ENCODE measurements at regions not wholly inside any gene's neighbourhood (a gene's known extent, or its start where the extent isn't known, plus 50 kb on each side); places are given as distances from the start of the nearest gene placed in this dataset.

GRCh38 chr2:71780162-71780561 lies 326.8 kb downstream of the DYSF start:
- Histone ChIP-seq H3F3A (replicated peaks; ENCODE audit: low read depth) (no peaks in the 10 kb centered on the region), H3K4me2 (no peak overlapping the region), H3K79me2 (replicated peaks; ENCODE audit: insufficient read depth) (no peaks in the 10 kb centered on the region), H2AFZ (no peak overlapping the region), H4K20me1 (replicated peaks; ENCODE audit: insufficient read depth) (no peaks in the 10 kb centered on the region), H3K4me3 (no peak overlapping the region), H3K27me3 (ENCODE audit: insufficient read depth) (no peaks in the 10 kb centered on the region), H3K27ac (ENCODE audit: low read depth) (no peak overlapping the region), H3K4me1 (ENCODE audit: insufficient read depth) (no peaks in the 10 kb centered on the region), H3K36me3 (ENCODE audit: insufficient read depth) (no peaks in the 10 kb centered on the region), H3K9me2 (ENCODE audit: insufficient read depth) (no peaks in the 10 kb centered on the region)
- H3K9me3 Mint-ChIP-seq, result no peaks in the 10 kb centered on the region
- DNase-seq (ENCODE audit: low spot score), result no peak
- H3K4me1 Mint-ChIP-seq, result no peaks in the 10 kb centered on the region
- H3K27me3 Mint-ChIP-seq (ENCODE audit: insufficient read depth, low read depth, poor library complexity), result peaks cover 8% of the 10 kb centered on the region
- no peak for ATAC-seq
- no peak overlapping the region for H3K4me3 Mint-ChIP-seq
- no peak overlapping the region for H3K27ac Mint-ChIP-seq
- no peaks in the 10 kb centered on the region for H3K36me3 Mint-ChIP-seq (ENCODE audit: low read depth)
- no peak for TF ChIP-seq ETS1 (IDR thresholded peaks at IDR 0.05)
- TF ChIP-seq JUNB (IDR thresholded peaks at IDR 0.05; ENCODE audit: unreplicated experiment), result no peak
- TF ChIP-seq EZH2 (IDR thresholded peaks at IDR 0.05; ENCODE audit: low read depth, unreplicated experiment), result no peak
- TF ChIP-seq CTCF (conservative IDR thresholded peaks at IDR 0.05; ENCODE audit: low read depth in 2 of 2), result no peak
- TF ChIP-seq, protein P1, sequence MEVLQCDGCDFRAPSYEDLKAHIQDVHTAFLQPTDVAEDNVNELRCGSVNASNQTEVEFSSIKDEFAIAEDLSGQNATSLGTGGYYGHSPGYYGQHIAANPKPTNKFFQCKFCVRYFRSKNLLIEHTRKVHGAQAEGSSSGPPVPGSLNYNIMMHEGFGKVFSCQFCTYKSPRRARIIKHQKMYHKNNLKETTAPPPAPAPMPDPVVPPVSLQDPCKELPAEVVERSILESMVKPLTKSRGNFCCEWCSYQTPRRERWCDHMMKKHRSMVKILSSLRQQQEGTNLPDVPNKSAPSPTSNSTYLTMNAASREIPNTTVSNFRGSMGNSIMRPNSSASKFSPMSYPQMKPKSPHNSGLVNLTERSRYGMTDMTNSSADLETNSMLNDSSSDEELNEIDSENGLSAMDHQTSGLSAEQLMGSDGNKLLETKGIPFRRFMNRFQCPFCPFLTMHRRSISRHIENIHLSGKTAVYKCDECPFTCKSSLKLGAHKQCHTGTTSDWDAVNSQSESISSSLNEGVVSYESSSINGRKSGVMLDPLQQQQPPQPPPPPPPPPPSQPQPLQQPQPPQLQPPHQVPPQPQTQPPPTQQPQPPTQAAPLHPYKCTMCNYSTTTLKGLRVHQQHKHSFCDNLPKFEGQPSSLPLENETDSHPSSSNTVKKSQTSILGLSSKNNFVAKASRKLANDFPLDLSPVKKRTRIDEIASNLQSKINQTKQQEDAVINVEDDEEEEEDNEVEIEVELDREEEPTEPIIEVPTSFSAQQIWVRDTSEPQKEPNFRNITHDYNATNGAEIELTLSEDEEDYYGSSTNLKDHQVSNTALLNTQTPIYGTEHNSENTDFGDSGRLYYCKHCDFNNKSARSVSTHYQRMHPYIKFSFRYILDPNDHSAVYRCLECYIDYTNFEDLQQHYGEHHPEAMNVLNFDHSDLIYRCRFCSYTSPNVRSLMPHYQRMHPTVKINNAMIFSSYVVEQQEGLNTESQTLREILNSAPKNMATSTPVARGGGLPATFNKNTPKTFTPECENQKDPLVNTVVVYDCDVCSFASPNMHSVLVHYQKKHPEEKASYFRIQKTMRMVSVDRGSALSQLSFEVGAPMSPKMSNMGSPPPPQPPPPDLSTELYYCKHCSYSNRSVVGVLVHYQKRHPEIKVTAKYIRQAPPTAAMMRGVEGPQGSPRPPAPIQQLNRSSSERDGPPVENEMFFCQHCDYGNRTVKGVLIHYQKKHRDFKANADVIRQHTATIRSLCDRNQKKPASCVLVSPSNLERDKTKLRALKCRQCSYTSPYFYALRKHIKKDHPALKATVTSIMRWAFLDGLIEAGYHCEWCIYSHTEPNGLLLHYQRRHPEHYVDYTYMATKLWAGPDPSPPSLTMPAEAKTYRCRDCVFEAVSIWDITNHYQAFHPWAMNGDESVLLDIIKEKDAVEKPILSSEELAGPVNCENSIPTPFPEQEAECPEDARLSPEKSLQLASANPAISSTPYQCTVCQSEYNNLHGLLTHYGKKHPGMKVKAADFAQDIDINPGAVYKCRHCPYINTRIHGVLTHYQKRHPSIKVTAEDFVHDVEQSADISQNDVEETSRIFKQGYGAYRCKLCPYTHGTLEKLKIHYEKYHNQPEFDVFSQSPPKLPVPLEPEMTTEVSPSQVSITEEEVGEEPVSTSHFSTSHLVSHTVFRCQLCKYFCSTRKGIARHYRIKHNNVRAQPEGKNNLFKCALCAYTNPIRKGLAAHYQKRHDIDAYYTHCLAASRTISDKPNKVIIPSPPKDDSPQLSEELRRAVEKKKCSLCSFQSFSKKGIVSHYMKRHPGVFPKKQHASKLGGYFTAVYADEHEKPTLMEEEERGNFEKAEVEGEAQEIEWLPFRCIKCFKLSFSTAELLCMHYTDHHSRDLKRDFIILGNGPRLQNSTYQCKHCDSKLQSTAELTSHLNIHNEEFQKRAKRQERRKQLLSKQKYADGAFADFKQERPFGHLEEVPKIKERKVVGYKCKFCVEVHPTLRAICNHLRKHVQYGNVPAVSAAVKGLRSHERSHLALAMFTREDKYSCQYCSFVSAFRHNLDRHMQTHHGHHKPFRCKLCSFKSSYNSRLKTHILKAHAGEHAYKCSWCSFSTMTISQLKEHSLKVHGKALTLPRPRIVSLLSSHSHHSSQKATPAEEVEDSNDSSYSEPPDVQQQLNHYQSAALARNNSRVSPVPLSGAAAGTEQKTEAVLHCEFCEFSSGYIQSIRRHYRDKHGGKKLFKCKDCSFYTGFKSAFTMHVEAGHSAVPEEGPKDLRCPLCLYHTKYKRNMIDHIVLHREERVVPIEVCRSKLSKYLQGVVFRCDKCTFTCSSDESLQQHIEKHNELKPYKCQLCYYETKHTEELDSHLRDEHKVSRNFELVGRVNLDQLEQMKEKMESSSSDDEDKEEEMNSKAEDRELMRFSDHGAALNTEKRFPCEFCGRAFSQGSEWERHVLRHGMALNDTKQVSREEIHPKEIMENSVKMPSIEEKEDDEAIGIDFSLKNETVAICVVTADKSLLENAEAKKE (CRISPR knock-in tag; IDR thresholded peaks at IDR 0.05), result no peak
- TF ChIP-seq CREB1 (CRISPR knock-in tag; IDR thresholded peaks at IDR 0.05; ENCODE audit: low read depth), result no peak
- no peak for TF ChIP-seq ZNF331 (CRISPR knock-in tag; IDR thresholded peaks at IDR 0.05; ENCODE audit: low read depth)
- no peak for TF ChIP-seq EZH2phosphoT487 (IDR thresholded peaks at IDR 0.05; ENCODE audit: unreplicated experiment)
- no peak for TF ChIP-seq ZNF114 (CRISPR knock-in tag; IDR thresholded peaks at IDR 0.05)
